ENCODE measurements at regions not wholly inside any gene's neighbourhood (a gene's known extent, or its start where the extent isn't known, plus 50 kb on each side); places are given as distances from the start of the nearest gene placed in this dataset.

GRCh38 chr6:126091466-126091865 lies 105.1 kb downstream of the TRMT11 start:
- no peak for DNase-seq

- no peak for DNase-seq
Measured at GRCh38 chr6:126093108-126093507, 106.8 kb downstream of the TRMT11 start.

GRCh38 chr6:126094411-126094810 lies 108.1 kb downstream of the TRMT11 start:
- no peak for DNase-seq

- no peak for DNase-seq
Measured at GRCh38 chr6:126100386-126100785, 114.0 kb downstream of the TRMT11 start.

- no peak for DNase-seq
Measured at GRCh38 chr6:126102358-126102757, 116.0 kb downstream of the TRMT11 start.

GRCh38 chr6:126103993-126104392 lies 117.7 kb downstream of the TRMT11 start:
- DNase-seq: no peak

GRCh38 chr6:126107475-126108166 lies 121.3 kb downstream of the TRMT11 start:
- no peak for DNase-seq

- no peak for DNase-seq
Measured at GRCh38 chr6:126110512-126111270, 124.4 kb downstream of the TRMT11 start.

GRCh38 chr6:126111327-126111726 lies 125.0 kb downstream of the TRMT11 start:
- no peak for DNase-seq

GRCh38 chr6:126112171-126112632 lies 125.9 kb downstream of the TRMT11 start:
- no peak for DNase-seq

- no peak for DNase-seq
Measured at GRCh38 chr6:126113261-126113660, 126.9 kb downstream of the TRMT11 start.

GRCh38 chr6:126117251-126117650 lies 130.9 kb downstream of the TRMT11 start:
- no peak for DNase-seq

- DNase-seq: no peak
Measured at GRCh38 chr6:126118058-126118755, 131.9 kb downstream of the TRMT11 start.

- no peak for DNase-seq
Measured at GRCh38 chr6:126118936-126119335, 132.6 kb downstream of the TRMT11 start.

- DNase-seq: no peak
Measured at GRCh38 chr6:126123226-126123625, 136.9 kb downstream of the TRMT11 start.

GRCh38 chr6:126127659-126128058 lies 141.3 kb downstream of the TRMT11 start:
- no peak for DNase-seq

- no peak for DNase-seq
Measured at GRCh38 chr6:126131246-126131645, 144.9 kb downstream of the TRMT11 start.

GRCh38 chr6:126133984-126134383 lies 147.6 kb downstream of the TRMT11 start:
- no peak for DNase-seq

GRCh38 chr6:126134491-126134890 lies 148.2 kb downstream of the TRMT11 start:
- no peak for DNase-seq

- DNase-seq: no peak
Measured at GRCh38 chr6:126140015-126140414, 153.7 kb downstream of the TRMT11 start.

GRCh38 chr6:126143761-126144251 lies 157.5 kb downstream of the TRMT11 start:
- DNase-seq: no peak

GRCh38 chr6:126145351-126145750 lies 159.0 kb downstream of the TRMT11 start:
- no peak for DNase-seq

GRCh38 chr6:126147291-126147815 lies 161.0 kb downstream of the TRMT11 start:
- DNase-seq: no peak
